Mammary epithelial cell (primary cell): ENCODE measurements at regions not wholly inside any gene's neighbourhood (a gene's known extent, or its start where the extent isn't known, plus 50 kb on each side); places are given as distances from the start of the nearest gene placed in this dataset.

Source experiments
- EZH2 ChIP-seq: IDR thresholded peaks from 2 replicates; pipeline ENCODE4 v1.6.1; 2012; ENCODE audit warnings: low read length, inconsistent platforms, borderline replicate concordance
- TF ChIP-seq, protein P1 (sequence below), 2 donors: IDR thresholded peaks in 1 of 2; conservative IDR thresholded peaks in 1 of 2; 2 replicates each; pipeline ENCODE4 v1.5.1; 2011 to 2012; ENCODE audit warnings: inconsistent platforms in 2 of 2, low read length in 2 of 2, mild to moderate bottlenecking in 2 of 2, control low read depth in 1 of 2, low read depth in 1 of 2; ENCODE audit not compliant: insufficient read depth in 1 of 2; ENCODE audit errors: extremely low read depth in 1 of 2

DNA sequence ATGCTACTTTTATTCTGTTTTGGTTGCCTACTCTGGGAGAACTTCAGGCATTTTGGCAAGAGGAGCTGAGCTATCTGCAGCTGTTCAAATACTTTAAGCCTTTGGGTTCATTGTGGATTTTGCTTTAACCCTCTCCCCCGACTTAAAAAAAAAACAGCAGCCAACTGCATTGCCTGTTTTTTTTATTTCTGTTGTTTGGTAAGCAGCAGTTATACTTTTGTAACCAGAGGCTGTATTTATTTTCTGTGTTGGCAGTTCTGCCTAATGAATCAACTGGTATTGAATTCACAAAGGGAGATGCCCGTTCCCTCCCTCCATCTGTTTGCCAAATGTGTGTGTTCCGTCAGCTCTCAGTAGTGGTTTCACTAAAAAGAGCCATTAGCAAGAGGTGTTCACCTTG is 484.0 kb downstream of the UTRN start:
- TF ChIP-seq, protein P1, sequence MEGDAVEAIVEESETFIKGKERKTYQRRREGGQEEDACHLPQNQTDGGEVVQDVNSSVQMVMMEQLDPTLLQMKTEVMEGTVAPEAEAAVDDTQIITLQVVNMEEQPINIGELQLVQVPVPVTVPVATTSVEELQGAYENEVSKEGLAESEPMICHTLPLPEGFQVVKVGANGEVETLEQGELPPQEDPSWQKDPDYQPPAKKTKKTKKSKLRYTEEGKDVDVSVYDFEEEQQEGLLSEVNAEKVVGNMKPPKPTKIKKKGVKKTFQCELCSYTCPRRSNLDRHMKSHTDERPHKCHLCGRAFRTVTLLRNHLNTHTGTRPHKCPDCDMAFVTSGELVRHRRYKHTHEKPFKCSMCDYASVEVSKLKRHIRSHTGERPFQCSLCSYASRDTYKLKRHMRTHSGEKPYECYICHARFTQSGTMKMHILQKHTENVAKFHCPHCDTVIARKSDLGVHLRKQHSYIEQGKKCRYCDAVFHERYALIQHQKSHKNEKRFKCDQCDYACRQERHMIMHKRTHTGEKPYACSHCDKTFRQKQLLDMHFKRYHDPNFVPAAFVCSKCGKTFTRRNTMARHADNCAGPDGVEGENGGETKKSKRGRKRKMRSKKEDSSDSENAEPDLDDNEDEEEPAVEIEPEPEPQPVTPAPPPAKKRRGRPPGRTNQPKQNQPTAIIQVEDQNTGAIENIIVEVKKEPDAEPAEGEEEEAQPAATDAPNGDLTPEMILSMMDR (conservative IDR thresholded peaks at IDR 0.05 in 1 of 2, IDR thresholded peaks at IDR 0.05 in 1 of 2; ENCODE audit: extremely low read depth in 1 of 2, insufficient read depth in 1 of 2, low read depth in 1 of 2, low read length in 2 of 2), result no peak
- no peak for TF ChIP-seq EZH2
